H54 (cell line): ENCODE measurements at regions not wholly inside any gene's neighbourhood (a gene's known extent, or its start where the extent isn't known, plus 50 kb on each side); places are given as distances from the start of the nearest gene placed in this dataset.
"Not testable (repeated sequence)": the region's sequence is repeated elsewhere in the genome, so short reads cannot be mapped to it uniquely, and the experiment has no call there.

ENCODE experiments used
- DNase-seq: peaks from one replicate; pipeline ENCODE4 v3.0.0; 2011; ENCODE audit warnings: low spot score, mixed read lengths; ENCODE audit not compliant: insufficient read length
- FAIRE-seq: peaks from 3 replicates; lab custom pipeline; 2011; peaks lifted over from hg19 to GRCh38; lab: Jason Lieb, UNC
- POLR2A ChIP-seq: IDR thresholded peaks from 2 replicates; pipeline ENCODE4 v1.6.1; 2011; ENCODE audit warnings: low read depth, mild to moderate bottlenecking, low read length

- FAIRE-seq (no peak), DNase-seq (no peak)
- TF ChIP-seq POLR2A = no peak
Observed at GRCh38 chr3:69688400-69688799, 50.9 kb upstream of the MITF start.

GRCh38 chr3:69687641-69688040 lies 51.6 kb upstream of the MITF start:
- FAIRE-seq = no peak
- TF ChIP-seq POLR2A = no peak
- DNase-seq = no peak

- DNase-seq (no peak), FAIRE-seq (no peak)
- TF ChIP-seq POLR2A = no peak
Observed at GRCh38 chr3:69686056-69686455, 53.2 kb upstream of the MITF start.

- TF ChIP-seq POLR2A = no peak
- DNase-seq (no peak), FAIRE-seq (no peak)
Observed at GRCh38 chr3:69684309-69684961, 54.8 kb upstream of the MITF start.

- DNase-seq = no peak
- no peak for FAIRE-seq
- no peak for TF ChIP-seq POLR2A
Observed at GRCh38 chr3:69683082-69683806, 56.0 kb upstream of the MITF start.

GRCh38 chr3:69677456-69677855 lies 61.8 kb upstream of the MITF start:
- not testable (repeated sequence) for FAIRE-seq, DNase-seq

GRCh38 chr3:69675786-69676530 lies 63.3 kb upstream of the MITF start:
- DNase-seq = no peak
- FAIRE-seq = no peak
- no peak for TF ChIP-seq POLR2A

- FAIRE-seq = no peak
- no peak for TF ChIP-seq POLR2A
- no peak for DNase-seq
Observed at GRCh38 chr3:69674752-69675151, 64.5 kb upstream of the MITF start.

- no peak for FAIRE-seq
- DNase-seq = peak; percentile 44
- TF ChIP-seq POLR2A = no peak
Observed at GRCh38 chr3:69671082-69671952, 67.9 kb upstream of the MITF start.

- DNase-seq (no peak), FAIRE-seq (no peak)
- no peak for TF ChIP-seq POLR2A
Observed at GRCh38 chr3:69669070-69669469, 70.2 kb upstream of the MITF start.

- no peak for DNase-seq
- no peak for TF ChIP-seq POLR2A
- FAIRE-seq = no peak
Observed at GRCh38 chr3:69665026-69665737, 74.1 kb upstream of the MITF start.

- TF ChIP-seq POLR2A = no peak
- DNase-seq = no peak
- no peak for FAIRE-seq
Observed at GRCh38 chr3:69660631-69661030, 78.6 kb upstream of the MITF start.
